AG08395 (cell line): ENCODE measurements at regions not wholly inside any gene's neighbourhood (a gene's known extent, or its start where the extent isn't known, plus 50 kb on each side); places are given as distances from the start of the nearest gene placed in this dataset.
"Not testable (repeated sequence)": the region's sequence is repeated elsewhere in the genome, so short reads cannot be mapped to it uniquely, and the experiment has no call there.

Source experiments
- DNase-seq: peaks from one replicate; pipeline ENCODE4 v3.0.0; 2012; ENCODE audit warnings: mixed read lengths, low spot score

GRCh38 chr12:131288765-131289695 lies 335.3 kb downstream of the ADGRD1 start:
- DNase-seq: not testable (repeated sequence)

DNA sequence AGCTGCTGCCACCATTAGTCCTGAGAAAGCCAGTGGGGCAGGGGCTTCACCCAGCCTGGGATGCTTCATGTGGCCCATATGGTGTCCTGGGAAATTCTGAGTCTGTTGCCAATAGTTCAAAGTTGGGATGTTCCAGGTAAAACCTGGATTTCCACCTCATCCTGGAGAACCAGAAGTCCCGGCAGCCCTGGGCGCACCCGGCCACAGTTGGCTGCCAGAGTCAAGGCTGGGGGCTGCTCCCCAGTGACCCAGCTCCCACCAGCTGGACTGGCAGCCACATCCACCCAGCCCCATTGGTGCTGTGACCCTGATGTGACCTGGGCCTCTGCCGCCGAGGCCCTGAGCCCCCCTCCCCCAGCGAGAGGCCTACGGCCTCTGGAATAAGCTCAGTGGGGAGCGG lies 336.1 kb downstream of the ADGRD1 start:
- not testable (repeated sequence) for DNase-seq

GRCh38 chr12:131290255-131290959 lies 336.7 kb downstream of the ADGRD1 start:
- DNase-seq: no peak

DNA sequence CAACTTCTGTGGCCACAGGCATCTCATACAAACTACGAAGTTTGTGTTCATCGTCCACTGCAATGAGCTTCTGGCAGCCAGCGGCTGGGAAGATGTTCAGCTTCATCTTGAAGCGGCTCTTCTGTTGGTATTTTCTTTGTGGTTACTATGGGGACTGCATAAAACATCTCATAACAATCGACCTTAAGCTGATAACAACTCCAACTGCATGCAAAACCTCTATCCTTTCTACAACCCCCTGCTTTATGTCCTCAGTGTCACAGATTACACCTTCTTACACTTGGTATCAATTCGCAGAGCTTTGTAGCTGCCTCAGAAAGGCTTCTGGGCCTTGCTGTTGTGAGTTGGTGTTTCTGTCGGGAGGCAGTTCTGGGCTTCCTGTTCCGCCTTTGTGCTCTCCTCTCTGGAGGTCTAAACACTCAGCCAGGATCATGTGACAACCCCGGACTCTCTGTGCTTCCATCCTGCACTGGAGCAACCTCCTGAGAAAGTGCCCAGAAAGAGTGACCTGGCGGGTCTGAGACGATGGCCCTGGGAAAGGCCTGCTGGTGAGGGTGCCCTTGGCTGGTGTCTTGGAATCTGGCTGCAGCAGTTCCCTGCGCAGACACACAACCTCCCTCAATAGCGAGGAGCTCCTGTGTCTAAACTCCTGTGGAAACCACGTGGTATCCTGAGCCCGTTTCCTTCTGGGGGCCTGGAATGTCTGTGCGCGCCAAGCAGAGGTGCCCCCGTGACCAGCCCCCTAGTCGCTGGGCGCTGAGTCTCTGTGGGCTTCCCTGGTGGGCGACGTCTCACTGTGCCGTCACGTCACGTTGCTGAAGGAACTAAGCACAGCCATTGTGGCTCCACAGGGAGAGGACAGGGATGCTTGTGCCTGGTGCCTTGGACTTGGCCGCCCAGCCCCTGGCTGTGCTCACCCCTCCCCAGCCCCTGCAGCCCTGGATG lies 339.6 kb downstream of the ADGRD1 start:
- not testable (repeated sequence) for DNase-seq

DNA sequence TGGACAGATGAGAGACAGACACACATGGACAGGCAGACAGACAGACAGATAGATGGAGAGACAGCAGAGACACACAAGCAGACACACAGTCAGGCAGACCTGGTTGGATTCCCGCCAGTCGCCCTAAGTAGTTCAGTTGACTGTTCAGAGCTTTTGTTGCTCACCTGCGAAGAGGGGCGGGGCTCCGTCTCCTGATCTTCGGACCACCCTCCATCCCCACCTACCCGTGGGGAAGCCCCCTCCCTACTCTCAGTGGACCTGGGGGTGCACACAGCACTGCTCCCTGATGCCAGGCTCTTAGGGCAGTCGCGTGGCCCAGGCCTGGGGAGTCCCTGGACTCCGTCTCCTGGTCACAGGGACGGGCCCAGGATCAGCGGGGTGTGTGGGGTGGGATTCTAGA lies 341.0 kb downstream of the ADGRD1 start:
- DNase-seq: not testable (repeated sequence)

GRCh38 chr12:131295117-131295516 lies 341.4 kb downstream of the ADGRD1 start:
- not testable (repeated sequence) for DNase-seq

GRCh38 chr12:131295559-131295958 lies 341.9 kb downstream of the ADGRD1 start:
- DNase-seq: not testable (repeated sequence)

DNA sequence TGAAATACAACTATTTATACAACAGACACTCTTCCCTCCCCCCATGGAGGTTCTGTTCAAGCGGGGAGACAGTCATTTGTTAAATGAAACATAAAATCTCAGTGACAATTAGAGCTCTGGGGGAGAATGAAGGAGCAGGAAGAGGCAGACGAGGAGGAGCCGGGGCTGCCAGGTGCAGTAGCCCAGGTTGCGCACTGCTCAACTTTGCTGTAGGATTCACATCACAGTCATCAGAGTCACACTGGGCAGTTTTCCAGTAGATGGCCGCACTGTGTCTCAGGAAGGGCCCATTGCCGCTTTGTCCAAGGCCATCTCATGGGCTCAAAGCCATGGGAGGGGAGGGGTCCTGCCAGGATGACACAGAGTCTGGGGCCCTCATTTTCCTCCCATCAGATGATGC lies 342.4 kb downstream of the ADGRD1 start:
- not testable (repeated sequence) for DNase-seq

GRCh38 chr12:131296651-131297050 lies 342.9 kb downstream of the ADGRD1 start:
- not testable (repeated sequence) for DNase-seq

DNA sequence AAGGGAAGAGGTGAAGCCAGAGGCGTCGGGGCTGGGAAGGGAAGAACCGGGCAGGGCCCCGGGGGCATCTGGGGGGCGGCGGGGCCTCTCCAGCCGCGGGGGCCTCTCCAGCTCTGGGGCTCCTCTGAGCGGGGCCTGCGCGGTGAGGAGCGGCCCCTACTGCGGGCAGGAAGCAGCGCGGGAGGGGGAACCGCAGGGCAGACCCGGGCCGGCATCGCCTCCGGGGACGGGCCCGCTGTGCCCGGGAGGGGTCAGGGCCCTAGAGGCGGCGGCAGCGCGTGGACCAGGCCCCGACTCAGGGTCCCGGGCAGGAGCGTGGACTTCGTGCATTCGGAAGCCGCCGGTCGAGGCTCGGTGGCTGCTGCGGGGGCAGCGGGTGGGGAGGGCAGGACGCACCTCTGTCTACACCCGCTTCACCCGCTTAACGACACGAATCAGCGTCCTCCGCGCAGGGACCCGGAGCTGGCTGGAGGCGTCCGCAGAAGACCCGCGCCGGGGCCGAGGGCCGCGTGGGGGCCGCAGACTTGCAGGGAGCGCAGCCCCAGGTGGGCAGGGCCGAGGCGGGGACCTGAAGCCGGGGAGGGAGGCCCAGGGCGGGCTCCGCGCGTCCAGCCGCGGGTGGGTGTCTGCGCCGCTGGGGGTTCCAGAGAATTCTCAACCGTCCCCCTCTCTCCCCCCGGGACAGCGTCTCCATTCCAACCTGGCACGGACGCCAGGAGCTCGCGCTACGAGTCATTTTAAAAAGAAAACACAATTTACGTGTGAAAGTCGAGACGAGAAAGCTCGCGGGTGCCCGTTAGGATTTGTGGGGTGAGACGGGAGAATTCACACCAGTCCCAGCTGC lies 345.0 kb downstream of the ADGRD1 start:
- not testable (repeated sequence) for DNase-seq

DNA sequence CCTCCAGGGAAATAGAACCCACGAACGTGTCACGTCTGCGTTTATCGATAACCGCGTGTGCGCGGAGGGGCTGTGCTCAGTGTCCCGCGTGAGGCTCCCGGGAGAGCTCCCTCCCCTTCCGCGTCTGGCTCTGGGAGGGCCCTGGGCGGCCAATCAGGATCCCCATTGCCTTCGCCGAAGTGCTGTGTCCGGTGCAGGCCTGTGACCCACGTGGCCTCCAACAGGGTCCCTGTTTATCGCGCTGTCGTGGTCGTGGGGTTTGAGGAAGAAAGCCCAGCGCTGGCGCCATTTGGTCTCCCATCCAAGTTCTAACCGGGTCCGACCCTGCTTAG lies 345.6 kb downstream of the ADGRD1 start:
- DNase-seq: not testable (repeated sequence)

GRCh38 chr12:131303576-131303975 lies 349.9 kb downstream of the ADGRD1 start:
- DNase-seq: not testable (repeated sequence)

- not testable (repeated sequence) for DNase-seq
Observed at GRCh38 chr12:131304642-131305041, 350.9 kb downstream of the ADGRD1 start.

GRCh38 chr12:131309700-131310099 lies 356.0 kb downstream of the ADGRD1 start:
- no peak for DNase-seq

DNA sequence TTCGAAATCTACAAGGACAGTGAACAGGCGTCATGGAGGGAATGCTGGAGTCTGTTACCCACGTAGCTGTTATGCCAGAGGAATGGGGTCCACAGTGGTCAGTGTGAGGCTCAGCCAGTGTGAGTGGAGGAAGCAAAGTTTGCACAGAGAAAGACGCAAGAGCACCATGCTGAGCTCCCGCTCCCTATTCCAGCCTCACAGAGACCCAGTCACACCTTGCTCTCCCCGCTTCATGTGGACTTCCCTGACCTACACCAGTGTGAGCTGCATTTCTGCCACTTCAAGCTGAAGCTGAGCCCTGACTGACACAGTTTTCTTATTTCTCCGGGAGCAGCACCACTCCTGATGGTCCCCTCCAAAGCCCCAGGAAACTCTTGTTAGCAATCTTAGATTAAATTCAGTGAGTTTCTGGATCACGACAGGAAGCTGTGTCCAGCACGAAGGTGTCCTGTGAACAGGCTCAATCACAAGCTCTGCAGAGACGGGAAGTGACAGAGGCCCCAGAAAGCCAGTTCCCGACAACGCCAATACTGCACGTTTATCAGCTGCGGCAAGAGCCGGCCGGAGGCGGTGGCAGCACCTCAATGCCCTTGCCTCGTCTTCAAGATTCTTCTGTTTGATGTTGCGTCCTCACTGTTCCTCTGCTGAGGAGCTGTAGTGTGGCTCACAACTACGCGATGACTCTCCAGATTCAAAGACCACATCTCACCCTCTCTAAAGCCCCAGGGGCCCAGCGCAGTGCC lies 356.7 kb downstream of the ADGRD1 start:
- not testable (repeated sequence) for DNase-seq

GRCh38 chr12:131311279-131311722 lies 357.6 kb downstream of the ADGRD1 start:
- not testable (repeated sequence) for DNase-seq

DNA sequence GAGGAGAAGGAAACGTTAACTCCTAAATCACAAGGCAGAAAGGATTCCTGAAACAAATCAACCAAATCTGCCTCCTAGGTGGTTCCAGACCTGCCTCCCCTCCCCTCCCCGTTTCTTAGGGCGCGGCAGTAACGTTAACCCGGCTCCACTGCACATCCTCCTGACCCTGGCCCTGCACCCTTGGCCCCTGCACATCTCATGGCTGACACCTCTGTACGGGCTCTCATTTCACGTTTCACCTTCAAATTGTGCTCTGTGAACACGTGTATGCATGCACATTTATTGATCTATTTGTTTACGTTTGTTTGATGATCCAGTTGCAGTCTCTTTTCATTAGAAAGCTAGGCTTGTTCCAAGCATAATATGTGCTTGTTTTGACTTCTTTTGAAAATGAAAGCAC lies 358.1 kb downstream of the ADGRD1 start:
- DNase-seq: no peak

DNA sequence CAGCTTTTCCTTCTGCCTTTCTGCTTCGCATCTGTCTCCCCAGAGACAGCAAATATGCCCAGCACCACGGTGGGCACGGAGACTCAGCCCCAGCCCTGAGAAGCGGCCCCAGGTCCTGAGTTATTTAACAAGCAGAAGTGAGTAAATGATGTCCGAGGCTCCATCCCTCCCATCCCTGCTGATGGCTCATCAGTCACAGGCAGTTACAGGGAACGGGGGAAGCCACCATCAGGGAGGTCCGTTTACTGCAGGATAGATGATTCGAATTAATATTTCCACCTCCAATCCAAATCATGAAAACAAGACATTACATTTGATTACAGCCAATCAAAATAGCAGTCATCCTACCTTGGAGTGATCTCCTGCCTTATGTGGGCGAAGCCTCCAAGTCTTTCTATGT lies 358.7 kb downstream of the ADGRD1 start:
- DNase-seq: not testable (repeated sequence)

- no peak for DNase-seq
Observed at GRCh38 chr12:131312793-131313545, 359.3 kb downstream of the ADGRD1 start.
